ENCODE measurements at regions not wholly inside any gene's neighbourhood (a gene's known extent, or its start where the extent isn't known, plus 50 kb on each side); places are given as distances from the start of the nearest gene placed in this dataset.

DNA sequence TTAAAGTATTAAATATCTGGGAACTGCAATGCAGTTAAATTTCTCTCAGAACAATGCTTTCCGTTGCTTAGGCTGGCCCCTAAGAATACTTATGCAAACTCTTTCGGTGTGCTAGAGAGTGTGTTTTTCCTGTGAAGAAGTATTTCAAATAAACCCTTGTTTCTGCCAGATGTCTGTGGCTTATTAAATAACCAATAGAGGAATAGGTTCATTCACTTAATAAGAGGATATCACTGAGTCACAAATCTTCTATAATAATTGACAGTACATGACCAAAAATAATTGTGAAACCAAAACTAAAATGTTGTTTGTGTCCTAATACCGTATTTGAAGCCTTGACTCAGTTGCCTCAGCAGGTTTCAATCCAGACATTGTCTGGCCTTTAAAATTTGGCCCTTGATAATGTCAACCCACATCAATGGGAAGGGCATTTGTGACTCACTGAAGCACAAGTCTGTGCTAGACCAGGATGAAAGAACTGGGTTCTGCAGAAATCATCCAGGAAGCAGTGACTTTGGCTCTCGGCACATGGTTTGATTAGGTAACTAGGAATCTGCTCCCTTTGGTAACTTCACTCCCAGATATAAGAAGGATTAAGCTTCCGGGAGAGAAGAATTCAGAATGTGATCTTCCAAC lies 104.2 kb upstream of the BARHL2 start:
- no peaks in the 10 kb centered on the region for H3K9me3 ChIP-seq (replicated peaks; ENCODE audit: control insufficient read depth, insufficient read depth, low read length)
- POLR2A ChIA-PET: no interaction called here
- TF ChIP-seq JUN (IDR thresholded peaks at IDR 0.05; ENCODE audit: borderline replicate concordance, insufficient read depth, insufficient read length, low read depth) (no peak), GATA2 (IDR thresholded peaks at IDR 0.05; ENCODE audit: insufficient read depth, insufficient read length, low read depth, low read length) (no peak), FOS (IDR thresholded peaks at IDR 0.05; ENCODE audit: borderline replicate concordance, insufficient read depth, low read length) (no peak), EZH2 (IDR thresholded peaks at IDR 0.05; ENCODE audit: borderline replicate concordance, low read depth, low read length, severe bottlenecking) (no peak), POLR2A (IDR thresholded peaks at IDR 0.05; ENCODE audit: low read depth, low read length) (no peak), POLR2AphosphoS5 (IDR thresholded peaks at IDR 0.05; ENCODE audit: insufficient read depth, low read depth, low read length) (no peak), MYC (IDR thresholded peaks at IDR 0.05; ENCODE audit: low read depth, low read length) (no peak)
- TF ChIP-seq, protein P1, sequence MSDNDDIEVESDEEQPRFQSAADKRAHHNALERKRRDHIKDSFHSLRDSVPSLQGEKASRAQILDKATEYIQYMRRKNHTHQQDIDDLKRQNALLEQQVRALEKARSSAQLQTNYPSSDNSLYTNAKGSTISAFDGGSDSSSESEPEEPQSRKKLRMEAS (IDR thresholded peaks at IDR 0.05; ENCODE audit: insufficient read depth, insufficient read length): no peak
- TF ChIP-seq, protein P2, sequence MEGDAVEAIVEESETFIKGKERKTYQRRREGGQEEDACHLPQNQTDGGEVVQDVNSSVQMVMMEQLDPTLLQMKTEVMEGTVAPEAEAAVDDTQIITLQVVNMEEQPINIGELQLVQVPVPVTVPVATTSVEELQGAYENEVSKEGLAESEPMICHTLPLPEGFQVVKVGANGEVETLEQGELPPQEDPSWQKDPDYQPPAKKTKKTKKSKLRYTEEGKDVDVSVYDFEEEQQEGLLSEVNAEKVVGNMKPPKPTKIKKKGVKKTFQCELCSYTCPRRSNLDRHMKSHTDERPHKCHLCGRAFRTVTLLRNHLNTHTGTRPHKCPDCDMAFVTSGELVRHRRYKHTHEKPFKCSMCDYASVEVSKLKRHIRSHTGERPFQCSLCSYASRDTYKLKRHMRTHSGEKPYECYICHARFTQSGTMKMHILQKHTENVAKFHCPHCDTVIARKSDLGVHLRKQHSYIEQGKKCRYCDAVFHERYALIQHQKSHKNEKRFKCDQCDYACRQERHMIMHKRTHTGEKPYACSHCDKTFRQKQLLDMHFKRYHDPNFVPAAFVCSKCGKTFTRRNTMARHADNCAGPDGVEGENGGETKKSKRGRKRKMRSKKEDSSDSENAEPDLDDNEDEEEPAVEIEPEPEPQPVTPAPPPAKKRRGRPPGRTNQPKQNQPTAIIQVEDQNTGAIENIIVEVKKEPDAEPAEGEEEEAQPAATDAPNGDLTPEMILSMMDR (IDR thresholded peaks at IDR 0.05; ENCODE audit: extremely low read depth in 1 of 2, insufficient read depth in 1 of 2, low read depth in 1 of 2, low read length in 2 of 2): no peak
- DNase-seq (ENCODE audit: low read depth, low spot score): no peak
- H3K79me2 ChIP-seq (ENCODE audit: control insufficient read depth, insufficient read depth, low read length): no peaks in the 10 kb centered on the region
- H4K20me1 ChIP-seq (replicated peaks; ENCODE audit: control insufficient read depth, extremely low read depth, insufficient read depth, low read length): no peaks in the 10 kb centered on the region
- no TSS peak for BruUV-seq (replicated peaks)
- intact Hi-C loops (cut with micrococcal nuclease): no loop called here
- H3K4me2 ChIP-seq (ENCODE audit: insufficient read depth, low read length): no peak overlapping the region
- no peaks in the 10 kb centered on the region for H3K4me1 ChIP-seq (ENCODE audit: control insufficient read depth, extremely low read depth, insufficient read depth, low read length)
- dilution Hi-C loops (cut with MboI; ENCODE audit: extremely low pct_ligation_motif_present, low sequenced_read_pairs): no loop called here
- no peaks in the 10 kb centered on the region for H3K27me3 ChIP-seq (ENCODE audit: control insufficient read depth in 2 of 2, insufficient read depth in 2 of 2, low read length in 2 of 2)
- H3K27ac ChIP-seq (ENCODE audit: insufficient read depth, low read depth, low read length): no peak overlapping the region
- H2AFZ ChIP-seq (ENCODE audit: low read depth, low read length): no peak overlapping the region
- no peak overlapping the region for H3K4me3 ChIP-seq (replicated peaks in 1 of 3; ENCODE audit: insufficient read depth in 1 of 3, low read depth in 1 of 3, low read length in 3 of 3)
- CTCF ChIA-PET: no interaction called here
- H3K36me3 ChIP-seq (ENCODE audit: control insufficient read depth in 2 of 2, extremely low read depth in 1 of 2, insufficient read depth in 2 of 2, low read length in 2 of 2): no peaks in the 10 kb centered on the region
- H3K9me1 ChIP-seq (replicated peaks; ENCODE audit: control insufficient read depth, extremely low read depth, insufficient read depth, low read length): no peaks in the 10 kb centered on the region
- no peak overlapping the region for H3K9ac ChIP-seq (replicated peaks; ENCODE audit: extremely low read depth, insufficient read depth, low read length)
- no peak for FAIRE-seq
